Fibroblast of skin of left biceps (primary cell): ENCODE measurements at regions not wholly inside any gene's neighbourhood (a gene's known extent, or its start where the extent isn't known, plus 50 kb on each side); places are given as distances from the start of the nearest gene placed in this dataset.
A peak's percentile ranks its signal among the peaks of the same experiment; 100 is the strongest.

Source experiments
- DNase-seq, 2 experiments: peaks; one replicate each; pipeline ENCODE4 v3.0.0-alpha.2; 2013; ENCODE audit warnings: low read depth in 2 of 2

DNA sequence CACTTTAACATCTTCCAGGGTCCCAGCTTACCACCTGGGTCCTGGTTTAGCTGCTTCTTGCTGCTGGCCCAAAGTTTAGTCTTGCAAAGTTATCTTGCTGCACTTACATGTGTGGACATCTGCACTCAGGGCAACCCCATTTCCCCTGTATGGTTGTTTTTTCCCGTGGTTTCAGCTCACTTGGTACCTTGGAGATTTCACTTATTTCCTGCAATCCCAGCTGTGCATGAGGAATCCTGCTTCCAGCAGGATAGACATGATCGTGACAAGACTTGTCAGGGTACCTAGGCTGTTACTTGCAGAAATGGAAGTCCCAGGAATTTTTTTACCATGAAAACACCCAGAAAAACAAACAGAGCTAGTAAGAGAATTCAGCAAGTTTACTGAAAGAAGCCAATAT, 95.9 kb upstream of the LEP start:
- DNase-seq = no peak

GRCh38 chr7:128146052-128146451, 95.0 kb upstream of the LEP start:
- no peak for DNase-seq

- DNase-seq = no peak
Measured at GRCh38 chr7:128148676-128149075, 92.4 kb upstream of the LEP start.

DNA sequence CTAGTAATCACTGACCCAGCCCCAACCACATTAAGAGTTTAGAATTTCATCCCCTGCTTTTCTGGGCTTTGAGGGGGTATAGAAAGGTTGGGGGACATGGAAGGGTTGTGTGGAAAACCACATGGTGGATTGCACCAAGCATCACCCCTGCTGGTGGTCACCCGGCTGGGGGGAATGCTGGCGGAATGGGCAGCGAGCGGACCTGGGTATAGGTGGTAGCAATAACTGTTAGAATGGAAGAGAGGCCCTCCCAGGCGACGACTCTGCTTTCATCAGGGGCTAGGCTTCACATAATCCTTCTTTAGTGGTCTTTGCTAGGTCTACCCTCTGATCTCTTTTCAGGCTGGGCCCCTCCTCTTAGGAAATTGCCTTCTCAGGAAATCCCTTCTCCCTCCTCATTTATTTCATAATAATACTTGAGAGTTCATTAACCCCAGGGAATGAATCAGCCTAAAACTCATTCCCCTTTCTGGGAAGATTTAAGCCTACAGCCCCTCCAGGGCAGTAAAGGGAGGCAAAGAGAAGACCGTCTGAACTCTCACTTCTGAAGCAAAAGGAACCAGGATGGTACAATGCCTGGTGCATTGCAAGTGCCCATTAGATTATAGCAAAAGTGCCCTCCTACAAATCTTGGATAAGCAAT, 90.7 kb upstream of the LEP start:
- no peak for DNase-seq

- no peak for DNase-seq
Measured at GRCh38 chr7:128151635-128152034, 89.4 kb upstream of the LEP start.

GRCh38 chr7:128152721-128153120, 88.4 kb upstream of the LEP start:
- DNase-seq = no peak

DNA sequence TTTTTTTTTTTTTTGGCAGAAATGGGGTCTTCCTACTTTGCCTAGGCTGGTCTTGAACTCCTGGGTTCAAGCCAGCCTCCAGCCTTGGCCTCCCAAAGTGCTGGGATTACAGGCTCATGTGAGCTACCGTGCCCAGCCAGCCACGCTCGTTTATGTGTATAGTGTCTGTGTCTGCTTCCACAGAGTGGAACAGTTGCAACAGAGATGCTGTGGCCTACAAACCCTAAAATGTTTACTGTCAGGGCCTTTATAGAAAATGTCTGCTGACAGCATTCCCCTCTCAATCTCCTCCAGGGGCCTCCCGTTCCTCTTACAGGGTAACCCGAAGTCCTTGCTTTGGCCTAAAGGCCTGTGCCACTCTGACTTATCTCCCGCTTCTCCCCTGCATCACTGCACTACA, 87.6 kb upstream of the LEP start:
- DNase-seq = no peak

- DNase-seq = no peak
Measured at GRCh38 chr7:128154504-128154903, 86.6 kb upstream of the LEP start.

GRCh38 chr7:128155100-128155740, 85.9 kb upstream of the LEP start:
- no peak for DNase-seq

GRCh38 chr7:128157906-128158305, 83.2 kb upstream of the LEP start:
- DNase-seq = no peak

DNA sequence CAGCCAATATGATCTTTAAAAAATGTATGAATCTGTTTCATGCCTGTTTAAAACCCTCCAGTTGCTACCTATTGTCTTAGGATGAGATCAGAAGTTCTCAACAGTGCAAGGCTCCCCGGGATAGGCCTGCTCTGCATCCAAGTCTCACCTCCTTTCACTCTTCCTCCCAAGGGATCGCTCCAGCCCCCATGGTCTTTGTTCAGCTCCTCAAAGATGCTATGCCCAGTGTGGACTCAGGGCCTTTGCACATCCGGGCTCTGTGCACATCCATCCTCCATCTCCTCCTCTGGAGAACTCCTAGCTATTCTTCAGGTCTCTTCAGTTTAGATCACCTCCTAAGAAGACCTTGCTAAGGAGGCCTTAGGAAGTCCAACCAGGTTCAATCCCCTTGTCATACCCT, 82.7 kb upstream of the LEP start:
- DNase-seq = no peak

DNA sequence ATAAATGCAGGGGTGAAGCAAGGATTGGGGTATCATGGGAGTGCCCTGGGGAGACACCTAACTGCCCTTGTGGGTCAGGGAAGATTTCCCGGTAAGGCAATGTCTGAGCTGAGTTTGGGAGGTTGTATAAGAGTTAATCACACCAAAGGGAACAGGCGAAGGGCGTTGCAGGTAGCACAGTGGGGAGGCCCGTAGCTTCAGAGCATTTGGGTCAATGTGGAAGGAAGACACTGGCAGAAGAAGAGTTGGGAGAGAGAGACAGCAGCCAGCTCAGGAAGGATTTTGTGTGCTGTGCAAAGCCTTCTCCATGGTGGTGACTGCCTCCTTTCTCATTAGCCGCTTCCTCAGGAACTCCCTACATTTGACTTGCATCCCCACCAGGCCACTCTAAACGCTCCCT, 80.8 kb upstream of the LEP start:
- DNase-seq = no peak

- no peak for DNase-seq
Measured at GRCh38 chr7:128161466-128162125, 79.5 kb upstream of the LEP start.

DNA sequence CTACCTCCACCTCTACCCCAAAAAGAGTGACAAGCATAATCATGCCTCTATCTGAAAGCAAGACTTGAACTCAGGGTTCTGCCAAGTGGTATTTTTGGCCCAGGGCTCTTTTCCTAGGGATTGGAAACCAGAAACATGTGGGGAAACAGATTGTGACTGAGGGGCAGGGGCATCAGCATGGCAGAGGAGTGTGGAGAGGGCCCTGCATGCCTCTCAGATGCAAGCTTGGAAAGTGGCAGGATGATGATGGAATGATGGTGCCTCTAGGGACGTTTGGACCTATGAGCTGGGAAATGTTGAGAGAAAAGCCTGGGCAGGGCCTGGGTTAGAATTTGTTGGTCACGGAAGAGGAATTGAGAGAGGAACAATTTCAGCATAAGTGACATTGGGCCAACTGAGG, 78.4 kb upstream of the LEP start:
- no peak for DNase-seq

DNA sequence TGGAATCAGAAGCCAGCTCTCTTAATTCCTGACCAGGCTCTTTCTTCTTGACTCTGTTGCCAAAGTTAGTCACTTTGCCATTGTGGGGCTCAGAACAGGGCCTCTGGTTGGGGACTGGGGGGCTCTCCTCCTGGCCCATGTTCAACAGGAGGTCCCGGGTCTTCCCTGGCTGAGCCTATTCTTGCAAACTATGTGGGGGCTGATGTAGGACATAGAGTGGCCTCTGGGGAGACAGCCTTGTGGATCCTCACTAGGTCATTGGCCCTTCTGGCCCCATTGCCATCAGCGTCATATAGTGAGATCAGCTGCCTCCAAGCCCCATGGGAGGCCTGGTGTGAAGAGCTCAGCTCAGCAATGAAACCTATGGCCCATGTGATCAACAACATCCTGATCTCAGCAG, 77.6 kb upstream of the LEP start:
- DNase-seq = no peak

DNA sequence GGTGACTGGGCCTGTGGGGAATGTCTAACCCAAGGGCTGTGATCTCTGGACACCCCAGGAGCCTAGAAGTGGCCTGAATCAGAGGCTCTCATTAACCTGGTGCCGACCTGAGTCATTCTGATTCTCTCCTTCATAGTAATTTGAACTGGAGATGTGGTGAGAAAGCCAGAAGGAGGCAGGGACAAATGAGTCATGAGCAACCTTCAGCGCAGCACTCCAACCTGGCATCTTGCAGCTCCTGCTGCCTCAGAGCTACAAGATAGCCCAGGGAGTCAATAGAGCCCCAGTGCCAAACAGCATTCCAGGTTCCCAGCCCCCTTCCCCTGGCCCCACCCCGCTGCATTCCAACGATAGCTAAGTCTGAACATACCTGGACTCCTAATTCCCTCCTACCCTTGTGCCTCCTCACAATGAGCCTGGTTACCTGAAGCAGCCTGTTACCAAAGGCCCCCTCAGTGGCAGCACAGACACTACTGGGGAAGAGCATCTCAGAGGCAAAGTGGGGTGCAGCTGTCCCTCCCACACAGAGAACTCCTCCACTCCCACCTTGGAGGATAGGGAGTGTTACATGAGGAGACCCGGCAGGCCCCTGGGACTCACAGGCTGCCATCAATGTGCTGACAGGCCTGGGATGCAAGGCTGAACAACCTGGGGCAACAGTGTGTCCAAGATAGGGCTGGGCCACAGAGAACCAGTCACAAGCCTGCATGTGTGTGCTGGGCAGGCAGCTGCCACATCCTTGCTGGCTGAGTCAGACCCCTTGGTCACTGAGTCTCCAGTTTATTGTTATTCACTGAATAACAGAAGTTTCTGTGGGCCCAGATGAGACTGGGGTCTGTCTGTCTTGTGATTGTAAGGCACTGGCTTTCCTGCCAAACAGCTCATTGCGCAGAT, 76.8 kb upstream of the LEP start:
- DNase-seq = no peak

DNA sequence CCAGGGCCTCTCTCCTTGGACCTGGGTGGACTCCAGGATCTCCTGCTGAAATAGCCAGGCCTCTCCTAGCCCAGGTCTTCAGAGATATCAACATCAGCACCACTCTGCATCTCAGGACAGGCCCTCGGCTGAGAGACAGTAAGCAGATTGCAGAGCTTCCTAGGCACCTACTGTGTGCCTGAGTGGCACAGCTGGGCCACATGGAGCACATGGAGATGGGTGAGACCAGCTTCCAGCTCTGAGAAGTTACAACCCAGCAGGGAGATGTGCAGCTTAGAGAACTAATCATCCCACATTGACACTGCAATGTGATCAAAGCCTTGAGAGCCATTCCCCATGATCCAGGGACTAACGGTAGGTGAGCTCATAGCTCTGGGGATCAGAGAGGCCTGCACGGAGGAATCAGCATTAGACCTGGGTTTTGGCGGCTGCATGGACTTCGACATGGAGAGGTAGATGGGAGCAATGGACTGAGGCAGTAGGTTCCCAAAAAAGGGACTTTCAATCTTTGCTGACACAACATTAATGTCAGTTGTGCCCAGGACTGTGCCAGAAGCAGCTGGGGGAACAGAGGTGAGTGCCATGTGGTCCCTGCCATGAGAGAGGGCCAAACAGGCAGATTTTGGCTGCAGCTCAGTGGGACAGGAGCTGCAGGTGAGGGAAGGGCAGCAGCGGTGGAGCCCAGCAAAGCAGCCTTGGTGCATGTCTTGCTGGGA, 76.0 kb upstream of the LEP start:
- no peak for DNase-seq

- no peak for DNase-seq
Measured at GRCh38 chr7:128165927-128166420, 75.1 kb upstream of the LEP start.

DNA sequence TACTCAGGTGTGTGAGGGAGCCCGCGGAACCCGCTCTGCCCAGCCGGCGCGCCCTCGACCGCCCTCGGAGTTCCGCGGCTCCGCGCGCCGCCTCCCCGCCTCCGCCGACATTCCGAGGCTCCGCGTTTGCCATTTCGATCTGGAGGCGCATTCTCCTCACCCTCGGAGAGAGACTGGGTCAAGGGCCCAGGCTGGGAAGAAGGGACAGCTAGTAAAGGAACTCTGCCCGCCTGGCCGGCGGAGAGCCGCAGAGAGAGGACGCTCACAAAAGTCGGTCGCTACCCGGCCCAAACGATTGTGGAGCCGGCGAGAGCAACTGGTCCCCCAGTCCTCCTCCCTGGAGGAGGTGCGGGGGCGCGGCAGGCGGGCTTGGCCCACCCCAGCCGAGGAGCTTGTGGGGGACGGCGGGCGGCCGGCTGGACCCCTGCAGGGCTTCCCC, 74.5 kb upstream of the LEP start:
- DNase-seq = no peak

DNA sequence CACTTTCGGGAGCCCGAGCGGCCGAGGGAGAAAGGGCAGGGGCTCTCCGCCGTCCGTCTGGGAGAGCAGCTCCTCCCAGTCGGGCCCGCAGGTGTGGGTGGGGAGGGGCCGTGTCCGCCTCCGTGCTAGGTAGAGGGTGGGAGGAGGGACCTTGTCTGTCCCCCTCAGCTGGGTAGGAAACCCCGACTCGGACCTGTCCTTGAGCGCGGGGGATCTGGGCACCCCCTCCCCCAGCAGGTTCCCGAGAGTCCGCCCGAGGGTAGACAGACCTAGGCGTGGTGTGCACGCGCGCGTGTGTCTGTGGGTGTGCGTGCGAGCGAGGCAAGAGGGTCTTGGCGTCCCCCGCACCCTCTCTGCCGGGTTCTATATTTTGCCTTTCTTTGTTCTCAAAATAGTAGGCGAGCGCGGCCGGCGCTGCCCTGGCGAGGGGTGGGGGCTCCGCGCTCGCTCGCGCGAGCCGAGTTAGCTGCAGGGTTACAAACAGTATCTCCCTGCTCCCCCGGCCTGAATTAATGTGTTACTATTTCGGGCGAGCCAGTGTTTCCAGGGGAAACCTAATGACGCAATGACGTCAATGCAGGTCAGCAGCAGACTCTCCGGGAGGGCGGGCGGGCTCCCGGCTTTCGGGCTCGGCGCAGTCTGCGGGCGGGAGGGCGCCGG, 73.9 kb upstream of the LEP start:
- DNase-seq = peak; percentile 18 to 20
